ENCODE measurements at regions not wholly inside any gene's neighbourhood (a gene's known extent, or its start where the extent isn't known, plus 50 kb on each side); places are given as distances from the start of the nearest gene placed in this dataset.

- TF ChIP-seq, protein P1, sequence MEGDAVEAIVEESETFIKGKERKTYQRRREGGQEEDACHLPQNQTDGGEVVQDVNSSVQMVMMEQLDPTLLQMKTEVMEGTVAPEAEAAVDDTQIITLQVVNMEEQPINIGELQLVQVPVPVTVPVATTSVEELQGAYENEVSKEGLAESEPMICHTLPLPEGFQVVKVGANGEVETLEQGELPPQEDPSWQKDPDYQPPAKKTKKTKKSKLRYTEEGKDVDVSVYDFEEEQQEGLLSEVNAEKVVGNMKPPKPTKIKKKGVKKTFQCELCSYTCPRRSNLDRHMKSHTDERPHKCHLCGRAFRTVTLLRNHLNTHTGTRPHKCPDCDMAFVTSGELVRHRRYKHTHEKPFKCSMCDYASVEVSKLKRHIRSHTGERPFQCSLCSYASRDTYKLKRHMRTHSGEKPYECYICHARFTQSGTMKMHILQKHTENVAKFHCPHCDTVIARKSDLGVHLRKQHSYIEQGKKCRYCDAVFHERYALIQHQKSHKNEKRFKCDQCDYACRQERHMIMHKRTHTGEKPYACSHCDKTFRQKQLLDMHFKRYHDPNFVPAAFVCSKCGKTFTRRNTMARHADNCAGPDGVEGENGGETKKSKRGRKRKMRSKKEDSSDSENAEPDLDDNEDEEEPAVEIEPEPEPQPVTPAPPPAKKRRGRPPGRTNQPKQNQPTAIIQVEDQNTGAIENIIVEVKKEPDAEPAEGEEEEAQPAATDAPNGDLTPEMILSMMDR (conservative IDR thresholded peaks at IDR 0.05; ENCODE audit: low read depth in 2 of 2): no peak
- TF ChIP-seq STAT1 (IDR thresholded peaks at IDR 0.05; ENCODE audit: unreplicated experiment): no peak
- TF ChIP-seq EZH2 (IDR thresholded peaks at IDR 0.05; ENCODE audit: low read depth, unreplicated experiment): no peak
- no peak for TF ChIP-seq NANOG (IDR thresholded peaks at IDR 0.05; ENCODE audit: borderline replicate concordance)
These were observed 179.6 kb upstream of the CAMK1G start (continued) for GRCh38 chr1:209403921-209404320.

DNA sequence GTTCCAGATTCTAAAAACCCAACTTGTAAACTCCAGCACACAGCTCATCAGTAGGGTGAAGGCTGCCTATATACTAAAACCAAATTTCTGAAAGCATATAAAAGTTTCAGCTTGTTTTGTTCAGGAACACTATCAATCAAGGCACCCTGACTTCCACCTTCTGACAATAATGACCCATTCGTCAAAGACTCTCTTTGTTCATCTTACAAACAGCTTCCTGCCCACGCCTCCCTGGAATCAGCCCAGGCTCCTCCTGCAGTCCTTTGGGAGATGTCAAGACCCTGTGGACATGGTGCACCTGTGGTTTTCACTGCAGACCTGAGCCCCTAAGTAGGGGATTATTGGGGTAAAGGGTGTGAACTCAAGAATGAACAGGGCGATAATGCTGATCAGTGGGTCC is 178.9 kb upstream of the CAMK1G start:
- Mint-ChIP-seq H3K4me1 (peaks cover 12% of the 10 kb centered on the region; the same call in 2 of the 3 replicates), H3K27me3 (ENCODE audit: insufficient read depth, low read depth, poor library complexity) (peaks cover under 1% of the 10 kb centered on the region), H3K9me3 (no peaks in the 10 kb centered on the region), H3K27ac (peak overlapping the region; percentile 92), H3K36me3 (ENCODE audit: low read depth) (no peaks in the 10 kb centered on the region; the same call in 2 of the 3 replicates), H3K4me3 (no peak overlapping the region)
- DNase-seq (ENCODE audit: low spot score) (no peak), ATAC-seq (peak; percentile 53)
- peaks cover 37% of the 10 kb centered on the region for H3K4me1 ChIP-seq (ENCODE audit: insufficient read depth)
- H3K27ac ChIP-seq (ENCODE audit: low read depth): peak overlapping the region; percentile 82
- TF ChIP-seq EZH2phosphoT487 (IDR thresholded peaks at IDR 0.05; ENCODE audit: unreplicated experiment) (no peak), STAT1 (IDR thresholded peaks at IDR 0.05; ENCODE audit: unreplicated experiment) (no peak), POLR2AphosphoS5 (IDR thresholded peaks at IDR 0.05; ENCODE audit: low read depth) (no peak)
- TF ChIP-seq, protein P1 (conservative IDR thresholded peaks at IDR 0.05; ENCODE audit: low read depth in 2 of 2): no peak
- TF ChIP-seq, protein P2, sequence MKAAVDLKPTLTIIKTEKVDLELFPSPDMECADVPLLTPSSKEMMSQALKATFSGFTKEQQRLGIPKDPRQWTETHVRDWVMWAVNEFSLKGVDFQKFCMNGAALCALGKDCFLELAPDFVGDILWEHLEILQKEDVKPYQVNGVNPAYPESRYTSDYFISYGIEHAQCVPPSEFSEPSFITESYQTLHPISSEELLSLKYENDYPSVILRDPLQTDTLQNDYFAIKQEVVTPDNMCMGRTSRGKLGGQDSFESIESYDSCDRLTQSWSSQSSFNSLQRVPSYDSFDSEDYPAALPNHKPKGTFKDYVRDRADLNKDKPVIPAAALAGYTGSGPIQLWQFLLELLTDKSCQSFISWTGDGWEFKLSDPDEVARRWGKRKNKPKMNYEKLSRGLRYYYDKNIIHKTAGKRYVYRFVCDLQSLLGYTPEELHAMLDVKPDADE (IDR thresholded peaks at IDR 0.05): no peak
- peak overlapping the region; percentile 72 for H3K4me2 ChIP-seq
- 0 out of 2 replicates have a peak, but pooled peaks cover 6% of the 10 kb centered on the region for H3F3A ChIP-seq (replicated peaks; ENCODE audit: low read depth)
- 0 out of 2 replicates have a peak overlapping the region, but pooled peaks have one; percentile 6 for H3K4me3 ChIP-seq
- 0 out of 2 replicates have a peak overlapping the region, but pooled peaks have one; percentile 61 for H2AFZ ChIP-seq
- H3K36me3 ChIP-seq (ENCODE audit: insufficient read depth): no peaks in the 10 kb centered on the region
- no peaks in the 10 kb centered on the region for H3K27me3 ChIP-seq (ENCODE audit: insufficient read depth)
- H3K9me2 ChIP-seq (ENCODE audit: insufficient read depth): peaks cover 14% of the 10 kb centered on the region
- no peaks in the 10 kb centered on the region for H3K79me2 ChIP-seq (replicated peaks; ENCODE audit: insufficient read depth)
- H4K20me1 ChIP-seq (replicated peaks; ENCODE audit: insufficient read depth): no peaks in the 10 kb centered on the region

Data from GM23338 (cell line).